Stimulated activated CD4-positive, alpha-beta T cell treated with anti-CD3 and anti-CD28 coated beads, Interleukin-12 subunit alpha, Interleukin-12 subunit beta, amount 100 ng/mL, for 24 hours (primary cell): ENCODE measurements at regions not wholly inside any gene's neighbourhood (a gene's known extent, or its start where the extent isn't known, plus 50 kb on each side); places are given as distances from the start of the nearest gene placed in this dataset.

Experiments
- DNase-seq, 2 experiments: peaks; one replicate each; pipeline ENCODE4 v3.0.0-alpha.2; 2020; ENCODE audit warnings: low read depth in 2 of 2

- no peak for DNase-seq
Observed at GRCh38 chr6:7048894-7049293, 58.9 kb upstream of the RREB1 start.

- no peak for DNase-seq
Observed at GRCh38 chr6:7050004-7050403, 57.8 kb upstream of the RREB1 start.

GRCh38 chr6:7050872-7051779 lies 56.6 kb upstream of the RREB1 start:
- peak in 1 of 2 experiments; percentile 20 for DNase-seq

DNA sequence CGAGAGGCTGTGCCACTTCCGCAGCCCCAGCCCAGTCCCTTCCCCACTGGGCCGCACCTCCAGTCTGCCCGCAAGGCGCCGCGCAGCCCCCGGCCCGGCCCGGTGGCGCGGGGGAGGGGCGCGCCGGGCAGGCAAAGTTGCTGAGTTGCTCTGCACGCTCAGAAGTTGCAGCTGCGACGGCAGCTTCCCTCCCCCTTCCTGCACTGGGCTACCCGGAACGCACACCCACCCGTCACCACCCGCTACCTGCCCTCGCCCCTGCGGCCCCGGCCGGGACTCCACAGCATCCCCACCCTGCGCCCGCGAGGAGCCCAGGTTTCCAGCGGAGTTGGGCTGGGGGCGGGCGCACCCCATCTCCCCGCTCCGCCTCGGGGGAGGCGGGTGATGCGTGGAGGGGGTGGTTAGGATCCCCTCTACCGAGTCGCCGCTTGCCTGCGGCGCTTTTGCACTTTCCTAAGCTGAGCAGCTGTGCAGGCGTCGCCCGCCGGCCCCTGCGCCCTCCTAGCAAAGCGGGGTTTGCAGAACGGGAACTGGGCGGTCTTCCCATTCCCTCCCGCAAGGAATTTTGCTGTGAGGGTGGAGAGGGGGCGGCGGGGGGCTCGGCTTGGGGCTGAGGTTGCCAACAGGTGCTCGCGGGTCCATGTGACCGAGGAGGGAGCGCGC lies 55.9 kb upstream of the RREB1 start:
- DNase-seq = peak; percentile 16 to 24

DNA sequence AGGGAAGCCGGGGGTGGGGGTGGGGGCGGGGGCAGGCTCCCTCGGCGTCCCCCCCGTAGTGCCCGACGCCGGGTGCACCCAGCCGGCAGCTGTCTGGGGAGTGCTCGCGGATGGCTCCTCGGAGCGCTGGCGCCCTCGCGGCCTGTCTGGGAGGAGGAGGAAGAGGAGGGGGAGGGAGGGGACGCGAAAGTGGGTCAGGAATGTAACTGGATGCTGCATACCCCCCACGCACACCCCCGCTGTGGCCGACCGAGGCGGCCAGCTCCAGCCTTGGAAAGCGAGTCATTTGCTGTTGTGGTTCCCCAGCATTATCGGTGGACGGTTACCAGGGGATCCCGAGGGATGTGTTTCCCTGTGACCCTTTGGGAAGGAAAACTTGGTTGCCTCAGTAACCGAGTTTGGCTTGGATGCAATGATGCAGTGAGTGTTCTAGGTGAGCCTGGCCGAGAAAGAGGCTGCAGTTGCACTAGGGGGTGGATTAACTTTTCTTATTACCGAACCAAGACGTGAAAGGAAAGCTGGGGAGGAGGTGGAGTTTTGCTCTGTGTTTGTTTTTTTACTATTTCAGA lies 55.2 kb upstream of the RREB1 start:
- no peak for DNase-seq

DNA sequence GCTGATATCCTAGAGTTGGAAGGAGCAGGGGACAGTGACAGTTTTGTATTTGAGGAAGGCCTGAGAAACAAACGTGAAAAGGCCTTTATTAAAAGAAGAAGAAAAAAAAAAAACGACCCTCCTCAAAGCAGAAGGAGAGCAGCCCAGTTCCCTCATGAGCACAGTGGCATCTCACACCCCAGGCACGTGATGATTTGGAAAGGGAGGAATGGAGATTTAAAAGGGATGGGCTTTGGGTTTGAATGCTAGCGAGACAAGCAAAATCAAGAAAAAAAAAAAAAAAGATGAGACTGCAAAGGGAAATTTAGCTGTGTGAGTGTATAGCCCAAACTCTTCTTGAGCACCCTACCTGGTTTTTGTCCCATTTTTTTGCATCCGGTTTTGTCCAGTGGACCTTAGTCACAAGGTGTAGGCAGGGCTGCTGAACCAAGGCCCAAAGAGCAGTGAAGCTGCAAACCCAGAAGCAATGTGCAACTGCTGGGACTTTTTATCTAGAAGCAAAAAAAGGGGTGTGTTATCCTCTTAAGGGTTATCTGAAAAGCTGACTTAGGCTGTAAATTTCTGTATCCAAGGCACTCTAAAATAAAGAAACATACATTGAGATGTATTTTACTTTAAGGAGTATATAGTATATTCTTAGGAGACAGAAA lies 54.5 kb upstream of the RREB1 start:
- DNase-seq = no peak
